Stimulated activated CD8-positive, alpha-beta memory T cell treated with anti-CD3 and anti-CD28 coated beads, Interleukin-15, amount 100 ng/mL, for 1 hour (primary cell): ENCODE measurements at regions not wholly inside any gene's neighbourhood (a gene's known extent, or its start where the extent isn't known, plus 50 kb on each side); places are given as distances from the start of the nearest gene placed in this dataset.

ENCODE experiments used
- DNase-seq: peaks from one replicate; pipeline ENCODE4 v3.0.0-alpha.2; 2020; ENCODE audit warnings: low read depth

- no peak for DNase-seq
Measured at GRCh38 chr5:74152625-74153254, 487.8 kb downstream of the ENC1 start.

- no peak for DNase-seq
Measured at GRCh38 chr5:74152136-74152535, 488.4 kb downstream of the ENC1 start.

- DNase-seq: no peak
Measured at GRCh38 chr5:74149395-74149794, 491.1 kb downstream of the ENC1 start.

- DNase-seq: no peak
Measured at GRCh38 chr5:74148321-74148720, 492.2 kb downstream of the ENC1 start.

GRCh38 chr5:74146796-74147195 lies 493.7 kb downstream of the ENC1 start:
- DNase-seq: no peak

- no peak for DNase-seq
Measured at GRCh38 chr5:74145951-74146350, 494.6 kb downstream of the ENC1 start.

GRCh38 chr5:74143721-74144330 lies 496.7 kb downstream of the ENC1 start:
- no peak for DNase-seq

GRCh38 chr5:74143151-74143550 lies 497.4 kb downstream of the ENC1 start:
- DNase-seq: no peak

- DNase-seq: no peak
Measured at GRCh38 chr5:74141053-74141452, 499.5 kb downstream of the ENC1 start.

GRCh38 chr5:74140409-74140808 lies 500.1 kb downstream of the ENC1 start:
- no peak for DNase-seq

- DNase-seq: no peak
Measured at GRCh38 chr5:74139589-74139988, 500.9 kb downstream of the ENC1 start.

GRCh38 chr5:74138721-74139120 lies 501.8 kb downstream of the ENC1 start:
- DNase-seq: no peak

GRCh38 chr5:74136276-74136825 lies 504.2 kb downstream of the ENC1 start:
- DNase-seq: no peak

- no peak for DNase-seq
Measured at GRCh38 chr5:74135033-74135432, 505.5 kb downstream of the ENC1 start.

- DNase-seq: no peak
Measured at GRCh38 chr5:74132485-74132884, 506.5 kb downstream of the ARHGEF28 start.

GRCh38 chr5:74131250-74131649 lies 505.3 kb downstream of the ARHGEF28 start:
- DNase-seq: no peak

- no peak for DNase-seq
Measured at GRCh38 chr5:74130155-74130897, 504.3 kb downstream of the ARHGEF28 start.

GRCh38 chr5:74127381-74128320 lies 501.7 kb downstream of the ARHGEF28 start:
- no peak for DNase-seq

GRCh38 chr5:74126294-74126693 lies 500.3 kb downstream of the ARHGEF28 start:
- DNase-seq: no peak

GRCh38 chr5:74124826-74125225 lies 498.8 kb downstream of the ARHGEF28 start:
- DNase-seq: no peak

GRCh38 chr5:74123929-74124328 lies 497.9 kb downstream of the ARHGEF28 start:
- DNase-seq: no peak
